PC-9 (cell line): ENCODE measurements at regions not wholly inside any gene's neighbourhood (a gene's known extent, or its start where the extent isn't known, plus 50 kb on each side); places are given as distances from the start of the nearest gene placed in this dataset.

Experiments used
- BruUV-seq: library from RNA; stranded (reverse); fragments of 400-500 nt; replicated peaks from 2 replicates; lab custom pipeline; 2021; lab: Mats Ljungman, UMichigan
- CTCF ChIA-PET: fragments of 300-600 bp; sonication (Branson Sonifier 250); formaldehyde crosslinking; loops from one replicate; lab custom pipeline; 2022; ENCODE audit warnings: antibody characterized with exemption; lab: Charles Lee
- POLR2A ChIA-PET: fragments of 300-600 bp; sonication (Branson Sonifier 250); formaldehyde crosslinking; loops from one replicate; lab custom pipeline; 2022; ENCODE audit warnings: antibody characterized with exemption; ENCODE audit not compliant: unreplicated experiment; lab: Charles Lee
- DNase-seq, 2 experiments: peaks; one replicate each; pipeline versions ENCODE4 v3.0.0 to v3.0.0-alpha.2; 2015 to 2022; ENCODE audit warnings: mixed read lengths in 1 of 2
- H2AFZ ChIP-seq: fragments of 200-600 bp; sonication (generic); 2 replicates; pipeline ENCODE4 v1.8.1; 2017; ENCODE audit warnings: antibody characterized with exemption
- H3F3A ChIP-seq: fragments of 200-600 bp; sonication (generic); 2 replicates; pipeline ENCODE4 v1.8.1; 2017; ENCODE audit warnings: antibody characterized with exemption, mild to moderate bottlenecking, low read depth; ENCODE audit not compliant: insufficient read depth
- H3K27ac ChIP-seq: fragments of 200-600 bp; sonication (generic); 2 replicates; pipeline ENCODE4 v1.6.1; 2016; ENCODE audit warnings: mixed run types
- H3K27me3 ChIP-seq: fragments of 200-600 bp; sonication (generic); 2 replicates; pipeline ENCODE4 v1.6.1; 2016; ENCODE audit warnings: low read depth, mixed run types; ENCODE audit not compliant: insufficient read depth
- H3K36me3 ChIP-seq: fragments of 200-600 bp; sonication (generic); 2 replicates; pipeline ENCODE4 v1.6.1; 2016; ENCODE audit warnings: low read depth, mixed run types
- H3K4me1 ChIP-seq: fragments of 200-600 bp; sonication (generic); replicated peaks from 2 replicates; pipeline ENCODE4 v1.6.1; 2016; ENCODE audit warnings: mixed run types; ENCODE audit not compliant: insufficient read depth
- H3K4me2 ChIP-seq: fragments of 200-600 bp; sonication (generic); 2 replicates; pipeline ENCODE4 v1.6.1; 2017; ENCODE audit warnings: mixed run types
- H3K4me3 ChIP-seq: fragments of 200-600 bp; sonication (generic); 2 replicates; pipeline ENCODE4 v1.6.1; 2016; ENCODE audit warnings: mixed run types
- H3K79me2 ChIP-seq: fragments of 200-600 bp; sonication (generic); 2 replicates; pipeline ENCODE4 v1.6.1; 2017; ENCODE audit warnings: low read depth, mixed run types
- H3K9me2 ChIP-seq: fragments of 200-600 bp; sonication (generic); 2 replicates; pipeline ENCODE4 v1.8.1; 2017; ENCODE audit warnings: mild to moderate bottlenecking; ENCODE audit not compliant: insufficient read depth
- H3K9me3 ChIP-seq: fragments of 200-600 bp; sonication (generic); 2 replicates; pipeline ENCODE4 v1.8.1; 2016; ENCODE audit warnings: low read depth; ENCODE audit not compliant: insufficient read depth
- H4K20me1 ChIP-seq: fragments of 200-600 bp; sonication (generic); 2 replicates; pipeline ENCODE4 v1.8.1; 2017; ENCODE audit not compliant: insufficient read depth
- CTCF ChIP-seq: fragments of 200-600 bp; sonication (generic); conservative IDR thresholded peaks from 2 replicates; pipeline ENCODE4 v1.6.1; 2017; ENCODE audit warnings: mixed run types, antibody characterized with exemption, mild to moderate bottlenecking, moderate library complexity
- EZH2 ChIP-seq: fragments of 200-600 bp; sonication (generic); IDR thresholded peaks from 2 replicates; pipeline ENCODE4 v1.8.0; 2017; ENCODE audit warnings: antibody characterized with exemption, low read depth
- intact Hi-C: fragments of 100-400 bp; cut with micrococcal nuclease; formaldehyde crosslinking; loops from one replicate; pipeline ENCODE4 v1.10.0; 2022; ENCODE audit not compliant: unreplicated experiment

- ChIA-PET POLR2A (no interaction called here), CTCF (no interaction called here)
These were observed 229.1 kb upstream of the SHH start for GRCh38 chr7:156041398-156041797.

GRCh38 chr7:156039971-156040677 lies 227.9 kb upstream of the SHH start:
- no peaks in the 10 kb centered on the region for H4K20me1 ChIP-seq
- no peak overlapping the region for H3K27ac ChIP-seq
- no peak overlapping the region for H3K4me3 ChIP-seq
- peaks cover 91% of the 10 kb centered on the region for H3K27me3 ChIP-seq
- H2AFZ ChIP-seq, result no peak overlapping the region
- no peaks in the 10 kb centered on the region for H3K9me3 ChIP-seq
- POLR2A ChIA-PET, result no interaction called here
- intact Hi-C loops, result no loop called here
- no peak overlapping the region for H3K4me2 ChIP-seq
- H3K79me2 ChIP-seq, result no peaks in the 10 kb centered on the region
- no peaks in the 10 kb centered on the region for H3K36me3 ChIP-seq
- TF ChIP-seq EZH2 (no peak), CTCF (no peak)
- CTCF ChIA-PET, result no interaction called here
- H3K9me2 ChIP-seq, result no peaks in the 10 kb centered on the region
- BruUV-seq, result no TSS peak
- H3F3A ChIP-seq, result no peaks in the 10 kb centered on the region
- H3K4me1 ChIP-seq, result no peaks in the 10 kb centered on the region
- no peak for DNase-seq

More at GRCh38 chr7:156041398-156041797, 229.1 kb upstream of the SHH start:
- Histone ChIP-seq H3K4me2 (no peak overlapping the region), H2AFZ (no peak overlapping the region), H3K79me2 (no peaks in the 10 kb centered on the region), H3K4me1 (no peaks in the 10 kb centered on the region), H3K9me3 (no peaks in the 10 kb centered on the region), H3K27ac (no peak overlapping the region), H3K9me2 (no peaks in the 10 kb centered on the region), H3K4me3 (no peak overlapping the region), H3F3A (no peaks in the 10 kb centered on the region), H3K36me3 (no peaks in the 10 kb centered on the region), H3K27me3 (peaks cover 95% of the 10 kb centered on the region), H4K20me1 (no peaks in the 10 kb centered on the region)
- no peak for DNase-seq
- TF ChIP-seq CTCF (no peak), EZH2 (no peak)
- no TSS peak for BruUV-seq
- intact Hi-C loops, result no loop called here

- H3K9me2 ChIP-seq, result no peaks in the 10 kb centered on the region
- no peak for TF ChIP-seq EZH2
- no peaks in the 10 kb centered on the region for H3K36me3 ChIP-seq
- CTCF ChIA-PET, result no interaction called here
- H3K4me2 ChIP-seq, result no peak overlapping the region
- intact Hi-C loops, result no loop called here
- H3K9me3 ChIP-seq, result no peaks in the 10 kb centered on the region
- no peaks in the 10 kb centered on the region for H3K4me1 ChIP-seq
- no peak overlapping the region for H2AFZ ChIP-seq
- no peak for DNase-seq
- H3K79me2 ChIP-seq, result no peaks in the 10 kb centered on the region
- H3K4me3 ChIP-seq, result no peak overlapping the region
- no peak overlapping the region for H3K27ac ChIP-seq
- no peaks in the 10 kb centered on the region for H4K20me1 ChIP-seq
- peaks cover 81% of the 10 kb centered on the region for H3K27me3 ChIP-seq
- H3F3A ChIP-seq, result no peaks in the 10 kb centered on the region
- BruUV-seq, result no TSS peak
- POLR2A ChIA-PET, result no interaction called here
These were observed 226.9 kb upstream of the SHH start for GRCh38 chr7:156039194-156039593.
